ENCODE measurements at regions not wholly inside any gene's neighbourhood (a gene's known extent, or its start where the extent isn't known, plus 50 kb on each side); places are given as distances from the start of the nearest gene placed in this dataset.

GRCh38 chr2:58899692-58900091 lies 658.6 kb upstream of the FANCL start:
- Histone ChIP-seq H3K27me3 (ENCODE audit: control insufficient read depth in 1 of 2, insufficient read depth in 2 of 2, low read length in 2 of 2) (no peaks in the 10 kb centered on the region), H3K27ac (ENCODE audit: low read length) (no peak overlapping the region), H3K4me3 (ENCODE audit: low read length in 2 of 2) (no peak overlapping the region)

DNA sequence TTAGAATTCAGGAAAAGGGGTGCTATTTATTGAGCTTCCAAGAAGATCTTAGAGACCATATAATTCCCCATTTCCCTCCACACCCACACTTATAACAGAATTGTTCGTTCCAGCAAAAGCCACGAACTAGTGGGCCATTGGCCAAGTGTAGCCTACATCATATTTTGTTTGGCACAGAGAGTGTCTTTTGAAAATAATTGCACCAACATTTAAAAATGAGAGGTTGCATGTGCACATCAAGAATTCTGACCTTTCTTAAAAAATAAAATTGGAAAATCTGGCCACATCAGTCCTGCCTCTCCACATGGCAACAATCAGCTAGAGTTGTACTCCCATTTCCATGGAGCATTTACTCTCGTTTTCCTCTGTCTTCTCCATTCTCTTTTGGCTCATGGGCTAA lies 655.5 kb upstream of the FANCL start:
- Histone ChIP-seq H3K9ac (ENCODE audit: low read length in 2 of 2) (no peak overlapping the region), H3K36me3 (ENCODE audit: control insufficient read depth in 2 of 2, insufficient read depth in 2 of 2, low read length in 2 of 2) (no peaks in the 10 kb centered on the region), H3K27me3 (ENCODE audit: control insufficient read depth in 1 of 2, insufficient read depth in 2 of 2, low read length in 2 of 2) (no peaks in the 10 kb centered on the region), H3K9me3 (ENCODE audit: control insufficient read depth in 2 of 2, low read length in 2 of 2) (no peaks in the 10 kb centered on the region), H3K27ac (ENCODE audit: low read length) (no peak overlapping the region), H3K4me1 (ENCODE audit: control insufficient read depth, insufficient read depth, low read length) (peaks cover 3% of the 10 kb centered on the region), H3K4me3 (ENCODE audit: low read length in 2 of 2) (no peak overlapping the region)

More at GRCh38 chr2:58899692-58900091, 658.6 kb upstream of the FANCL start:
- Histone ChIP-seq H3K36me3 (ENCODE audit: control insufficient read depth in 2 of 2, insufficient read depth in 2 of 2, low read length in 2 of 2) (no peaks in the 10 kb centered on the region), H3K9ac (ENCODE audit: low read length in 2 of 2) (no peak overlapping the region), H3K4me1 (ENCODE audit: control insufficient read depth, insufficient read depth, low read length) (peaks cover 3% of the 10 kb centered on the region), H3K9me3 (ENCODE audit: control insufficient read depth in 2 of 2, low read length in 2 of 2) (no peaks in the 10 kb centered on the region)

- Histone ChIP-seq H3K4me1 (ENCODE audit: control insufficient read depth, insufficient read depth, low read length) (peaks cover 3% of the 10 kb centered on the region), H3K27ac (ENCODE audit: low read length) (no peak overlapping the region), H3K27me3 (ENCODE audit: control insufficient read depth in 1 of 2, insufficient read depth in 2 of 2, low read length in 2 of 2) (no peaks in the 10 kb centered on the region), H3K36me3 (ENCODE audit: control insufficient read depth in 2 of 2, insufficient read depth in 2 of 2, low read length in 2 of 2) (no peaks in the 10 kb centered on the region), H3K4me3 (ENCODE audit: low read length in 2 of 2) (no peak overlapping the region), H3K9ac (ENCODE audit: low read length in 2 of 2) (no peak overlapping the region), H3K9me3 (ENCODE audit: control insufficient read depth in 2 of 2, low read length in 2 of 2) (no peaks in the 10 kb centered on the region)
Observed at GRCh38 chr2:58895857-58896256, 654.7 kb upstream of the FANCL start.

GRCh38 chr2:58893656-58894351 lies 652.7 kb upstream of the FANCL start:
- no peaks in the 10 kb centered on the region for H3K27me3 ChIP-seq (ENCODE audit: control insufficient read depth in 1 of 2, insufficient read depth in 2 of 2, low read length in 2 of 2)
- no peaks in the 10 kb centered on the region for H3K36me3 ChIP-seq (ENCODE audit: control insufficient read depth in 2 of 2, insufficient read depth in 2 of 2, low read length in 2 of 2)
- no peak overlapping the region for H3K27ac ChIP-seq (ENCODE audit: low read length)
- no peaks in the 10 kb centered on the region for H3K9me3 ChIP-seq (ENCODE audit: control insufficient read depth in 2 of 2, low read length in 2 of 2)
- H3K4me3 ChIP-seq (ENCODE audit: low read length in 2 of 2), result no peak overlapping the region
- H3K4me1 ChIP-seq (ENCODE audit: control insufficient read depth, insufficient read depth, low read length), result no peaks in the 10 kb centered on the region
- no peak overlapping the region for H3K9ac ChIP-seq (ENCODE audit: low read length in 2 of 2)

GRCh38 chr2:58891828-58892377 lies 650.8 kb upstream of the FANCL start:
- no peaks in the 10 kb centered on the region for H3K36me3 ChIP-seq (ENCODE audit: control insufficient read depth in 2 of 2, insufficient read depth in 2 of 2, low read length in 2 of 2)
- no peaks in the 10 kb centered on the region for H3K27me3 ChIP-seq (ENCODE audit: control insufficient read depth in 1 of 2, insufficient read depth in 2 of 2, low read length in 2 of 2)
- no peak overlapping the region for H3K9ac ChIP-seq (ENCODE audit: low read length in 2 of 2)
- no peak overlapping the region for H3K4me3 ChIP-seq (ENCODE audit: low read length in 2 of 2)
- no peaks in the 10 kb centered on the region for H3K4me1 ChIP-seq (ENCODE audit: control insufficient read depth, insufficient read depth, low read length)
- no peaks in the 10 kb centered on the region for H3K9me3 ChIP-seq (ENCODE audit: control insufficient read depth in 2 of 2, low read length in 2 of 2)
- H3K27ac ChIP-seq (ENCODE audit: low read length), result no peak overlapping the region

DNA sequence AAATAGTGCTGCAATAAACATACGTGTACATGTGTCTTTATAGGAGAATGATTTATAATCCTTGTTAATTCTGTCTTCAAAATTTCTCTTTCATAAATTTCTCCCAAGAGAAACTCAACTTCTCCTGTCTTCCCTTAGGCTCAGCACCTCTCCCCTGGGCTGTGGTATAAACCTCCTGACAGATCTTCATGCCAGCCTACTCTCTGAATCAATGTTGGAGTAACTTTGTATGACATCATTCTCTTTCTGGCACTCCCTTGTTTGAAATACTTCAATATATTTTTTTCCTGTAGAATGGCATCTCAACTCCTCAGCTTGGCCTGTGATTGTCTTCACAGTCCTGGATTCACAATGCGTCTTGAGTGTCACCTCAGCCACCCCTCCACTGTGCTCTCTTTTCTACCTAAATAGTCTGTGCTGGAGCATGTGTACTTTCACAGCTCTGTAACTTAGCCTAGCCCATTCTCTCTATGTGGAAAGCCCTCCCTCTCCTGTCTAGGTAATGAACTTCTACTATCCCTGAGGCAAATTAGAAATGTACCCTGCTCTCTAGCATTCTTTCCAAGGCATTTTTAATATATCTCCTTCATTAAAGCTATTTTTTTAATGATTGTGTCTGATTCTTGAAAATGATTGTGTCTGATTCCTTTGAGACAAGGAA lies 649.9 kb upstream of the FANCL start:
- Histone ChIP-seq H3K36me3 (ENCODE audit: control insufficient read depth in 2 of 2, insufficient read depth in 2 of 2, low read length in 2 of 2) (no peaks in the 10 kb centered on the region), H3K9ac (ENCODE audit: low read length in 2 of 2) (no peak overlapping the region), H3K27ac (ENCODE audit: low read length) (no peak overlapping the region), H3K4me3 (ENCODE audit: low read length in 2 of 2) (no peak overlapping the region), H3K4me1 (ENCODE audit: control insufficient read depth, insufficient read depth, low read length) (no peaks in the 10 kb centered on the region), H3K9me3 (ENCODE audit: control insufficient read depth in 2 of 2, low read length in 2 of 2) (no peaks in the 10 kb centered on the region), H3K27me3 (ENCODE audit: control insufficient read depth in 1 of 2, insufficient read depth in 2 of 2, low read length in 2 of 2) (no peaks in the 10 kb centered on the region)

DNA sequence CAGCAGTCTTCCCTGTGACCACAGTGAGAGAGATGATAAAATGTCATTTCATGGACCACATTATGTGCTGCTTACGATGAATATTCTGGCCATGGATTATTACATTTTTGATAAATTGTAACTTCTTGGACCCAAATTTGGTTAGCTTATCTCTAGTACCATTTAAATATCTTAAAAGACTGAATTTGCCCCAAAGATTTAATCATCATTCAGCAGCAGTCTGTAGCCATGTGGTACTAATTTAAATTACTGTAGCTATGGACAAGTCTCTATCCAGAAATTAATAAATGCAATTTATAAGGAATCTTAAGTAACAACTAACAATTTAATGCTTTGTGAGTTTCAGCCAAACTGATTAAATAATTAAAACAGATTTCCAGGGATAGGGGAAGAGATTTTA lies 644.9 kb upstream of the FANCL start:
- Histone ChIP-seq H3K27me3 (ENCODE audit: control insufficient read depth in 1 of 2, insufficient read depth in 2 of 2, low read length in 2 of 2) (no peaks in the 10 kb centered on the region), H3K9me3 (ENCODE audit: control insufficient read depth in 2 of 2, low read length in 2 of 2) (no peaks in the 10 kb centered on the region), H3K9ac (ENCODE audit: low read length in 2 of 2) (no peak overlapping the region), H3K36me3 (ENCODE audit: control insufficient read depth in 2 of 2, insufficient read depth in 2 of 2, low read length in 2 of 2) (no peaks in the 10 kb centered on the region), H3K4me1 (ENCODE audit: control insufficient read depth, insufficient read depth, low read length) (no peaks in the 10 kb centered on the region), H3K4me3 (ENCODE audit: low read length in 2 of 2) (no peak overlapping the region), H3K27ac (ENCODE audit: low read length) (no peak overlapping the region)

DNA sequence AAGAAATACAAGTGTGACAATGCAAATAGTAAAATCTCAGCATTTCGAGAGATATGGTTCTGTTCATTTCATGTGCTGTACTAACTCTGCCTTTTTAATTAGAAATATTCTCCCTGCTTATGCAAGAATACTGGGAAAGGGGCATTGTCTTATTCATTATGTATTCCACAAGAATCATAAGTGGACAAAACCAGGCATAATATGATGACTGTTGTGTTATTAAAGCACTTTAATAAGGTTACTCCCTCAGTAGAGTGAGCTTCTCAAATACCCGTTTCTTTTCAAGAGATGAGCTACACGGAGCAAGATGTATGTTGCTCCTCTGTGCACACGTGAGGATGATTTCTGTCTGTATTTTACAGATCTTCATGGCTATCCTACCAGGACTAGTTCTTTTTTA lies 638.7 kb upstream of the FANCL start:
- Histone ChIP-seq H3K9ac (ENCODE audit: low read length in 2 of 2) (no peak overlapping the region), H3K4me3 (ENCODE audit: low read length in 2 of 2) (no peak overlapping the region), H3K27me3 (ENCODE audit: control insufficient read depth in 1 of 2, insufficient read depth in 2 of 2, low read length in 2 of 2) (no peaks in the 10 kb centered on the region), H3K9me3 (ENCODE audit: control insufficient read depth in 2 of 2, low read length in 2 of 2) (no peaks in the 10 kb centered on the region), H3K27ac (ENCODE audit: low read length) (no peak overlapping the region), H3K36me3 (ENCODE audit: control insufficient read depth in 2 of 2, insufficient read depth in 2 of 2, low read length in 2 of 2) (no peaks in the 10 kb centered on the region), H3K4me1 (ENCODE audit: control insufficient read depth, insufficient read depth, low read length) (no peaks in the 10 kb centered on the region)

- H3K27me3 ChIP-seq (ENCODE audit: control insufficient read depth in 1 of 2, insufficient read depth in 2 of 2, low read length in 2 of 2), result no peaks in the 10 kb centered on the region
- H3K27ac ChIP-seq (ENCODE audit: low read length), result no peak overlapping the region
- no peaks in the 10 kb centered on the region for H3K4me1 ChIP-seq (ENCODE audit: control insufficient read depth, insufficient read depth, low read length)
- H3K9ac ChIP-seq (ENCODE audit: low read length in 2 of 2), result no peak overlapping the region
- H3K9me3 ChIP-seq (ENCODE audit: control insufficient read depth in 2 of 2, low read length in 2 of 2), result no peaks in the 10 kb centered on the region
- H3K4me3 ChIP-seq (ENCODE audit: low read length in 2 of 2), result no peak overlapping the region
- H3K36me3 ChIP-seq (ENCODE audit: control insufficient read depth in 2 of 2, insufficient read depth in 2 of 2, low read length in 2 of 2), result no peaks in the 10 kb centered on the region
Observed at GRCh38 chr2:58878778-58879177, 637.7 kb upstream of the FANCL start.

GRCh38 chr2:58876126-58876525 lies 635.0 kb upstream of the FANCL start:
- H3K4me1 ChIP-seq (ENCODE audit: control insufficient read depth, insufficient read depth, low read length), result no peaks in the 10 kb centered on the region
- H3K9me3 ChIP-seq (ENCODE audit: control insufficient read depth in 2 of 2, low read length in 2 of 2), result no peaks in the 10 kb centered on the region
- H3K4me3 ChIP-seq (ENCODE audit: low read length in 2 of 2), result no peak overlapping the region
- no peaks in the 10 kb centered on the region for H3K36me3 ChIP-seq (ENCODE audit: control insufficient read depth in 2 of 2, insufficient read depth in 2 of 2, low read length in 2 of 2)
- no peaks in the 10 kb centered on the region for H3K27me3 ChIP-seq (ENCODE audit: control insufficient read depth in 1 of 2, insufficient read depth in 2 of 2, low read length in 2 of 2)
- no peak overlapping the region for H3K9ac ChIP-seq (ENCODE audit: low read length in 2 of 2)
- H3K27ac ChIP-seq (ENCODE audit: low read length), result no peak overlapping the region

- H3K27me3 ChIP-seq (ENCODE audit: control insufficient read depth in 1 of 2, insufficient read depth in 2 of 2, low read length in 2 of 2), result no peaks in the 10 kb centered on the region
- H3K9ac ChIP-seq (ENCODE audit: low read length in 2 of 2), result no peak overlapping the region
- no peaks in the 10 kb centered on the region for H3K36me3 ChIP-seq (ENCODE audit: control insufficient read depth in 2 of 2, insufficient read depth in 2 of 2, low read length in 2 of 2)
- no peaks in the 10 kb centered on the region for H3K9me3 ChIP-seq (ENCODE audit: control insufficient read depth in 2 of 2, low read length in 2 of 2)
- H3K4me1 ChIP-seq (ENCODE audit: control insufficient read depth, insufficient read depth, low read length), result no peaks in the 10 kb centered on the region
- no peak overlapping the region for H3K4me3 ChIP-seq (ENCODE audit: low read length in 2 of 2)
- no peak overlapping the region for H3K27ac ChIP-seq (ENCODE audit: low read length)
Observed at GRCh38 chr2:58875436-58875835, 634.3 kb upstream of the FANCL start.
